HG03354 (cell line): ENCODE measurements at regions not wholly inside any gene's neighbourhood (a gene's known extent, or its start where the extent isn't known, plus 50 kb on each side); places are given as distances from the start of the nearest gene placed in this dataset.

Experiments
- ATAC-seq: cut with Tn5 transposase; IDR thresholded peaks from one replicate; pipeline ENCODE4 v1.9.1; 2021; ENCODE audit warnings: mild to moderate bottlenecking; ENCODE audit not compliant: unreplicated experiment, poor library complexity, severe bottlenecking

GRCh38 chr2:147792966-147793617 is 51.7 kb upstream of the ACVR2A start:
- ATAC-seq: no peak

- ATAC-seq: no peak
Observed at GRCh38 chr2:147790580-147790979, 54.2 kb upstream of the ACVR2A start.

- ATAC-seq: no peak
Observed at GRCh38 chr2:147789720-147790119, 55.1 kb upstream of the ACVR2A start.

GRCh38 chr2:147789287-147789686 is 55.5 kb upstream of the ACVR2A start:
- ATAC-seq: no peak

GRCh38 chr2:147782141-147782930 is 62.5 kb upstream of the ACVR2A start:
- ATAC-seq: no peak

GRCh38 chr2:147779440-147779839 is 65.4 kb upstream of the ACVR2A start:
- ATAC-seq: no peak

GRCh38 chr2:147777394-147777793 is 67.4 kb upstream of the ACVR2A start:
- no peak for ATAC-seq

GRCh38 chr2:147774805-147775204 is 70.0 kb upstream of the ACVR2A start:
- ATAC-seq: no peak

GRCh38 chr2:147773479-147773878 is 71.3 kb upstream of the ACVR2A start:
- ATAC-seq: no peak

- no peak for ATAC-seq
Observed at GRCh38 chr2:147772781-147773180, 72.0 kb upstream of the ACVR2A start.

- ATAC-seq: no peak
Observed at GRCh38 chr2:147763861-147764260, 81.0 kb upstream of the ACVR2A start.

- no peak for ATAC-seq
Observed at GRCh38 chr2:147760984-147761383, 83.8 kb upstream of the ACVR2A start.

GRCh38 chr2:147759536-147759935 is 85.3 kb upstream of the ACVR2A start:
- ATAC-seq: no peak

GRCh38 chr2:147758821-147759220 is 86.0 kb upstream of the ACVR2A start:
- no peak for ATAC-seq

- no peak for ATAC-seq
Observed at GRCh38 chr2:147756069-147756468, 88.8 kb upstream of the ACVR2A start.

- no peak for ATAC-seq
Observed at GRCh38 chr2:147740211-147740927, 104.5 kb upstream of the ACVR2A start.

GRCh38 chr2:147739508-147739907 is 105.3 kb upstream of the ACVR2A start:
- ATAC-seq: no peak

- ATAC-seq: no peak
Observed at GRCh38 chr2:147718831-147719230, 126.0 kb upstream of the ACVR2A start.

- no peak for ATAC-seq
Observed at GRCh38 chr2:147716906-147717305, 127.9 kb upstream of the ACVR2A start.

GRCh38 chr2:147715807-147716206 is 129.0 kb upstream of the ACVR2A start:
- ATAC-seq: no peak

GRCh38 chr2:147714582-147714981 is 130.2 kb upstream of the ACVR2A start:
- ATAC-seq: no peak
